Chondrocyte (in vitro differentiated cells): ENCODE measurements at regions not wholly inside any gene's neighbourhood (a gene's known extent, or its start where the extent isn't known, plus 50 kb on each side); places are given as distances from the start of the nearest gene placed in this dataset.
A peak's percentile ranks its signal among the peaks of the same experiment; 100 is the strongest.

Source experiments
- DNase-seq: peaks from one replicate; pipeline ENCODE4 v3.0.0; 2021; ENCODE audit warnings: mixed read lengths, low spot score
- H3K27ac Mint-ChIP-seq: one replicate; pipeline ENCODE4 v1.8.0; 2021; ENCODE audit warnings: mild to moderate bottlenecking, moderate library complexity, mixed read lengths; ENCODE audit not compliant: unreplicated experiment
- H3K27me3 Mint-ChIP-seq: 2 replicates; pipeline ENCODE4 v1.8.0; 2021; ENCODE audit warnings: low read depth, mixed read lengths
- H3K36me3 Mint-ChIP-seq: 2 replicates; pipeline ENCODE4 v1.8.0; 2021; ENCODE audit warnings: low read depth, mixed read lengths
- H3K4me1 Mint-ChIP-seq: 2 replicates; pipeline ENCODE4 v1.8.0; 2021; ENCODE audit warnings: low read depth, mild to moderate bottlenecking, mixed read lengths
- H3K4me3 Mint-ChIP-seq: one replicate; pipeline ENCODE4 v1.8.0; 2021; ENCODE audit warnings: mild to moderate bottlenecking, moderate library complexity, mixed read lengths; ENCODE audit not compliant: unreplicated experiment
- H3K9me3 Mint-ChIP-seq: 2 replicates; pipeline ENCODE4 v1.8.0; 2021; ENCODE audit warnings: low read depth, mixed read lengths
- CTCF ChIP-seq: fragments of 200-600 bp; sonication (generic); IDR thresholded peaks from 2 replicates; pipeline ENCODE4 v1.5.0; 2021; ENCODE audit warnings: antibody characterized with exemption, mild to moderate bottlenecking, moderate library complexity

DNA sequence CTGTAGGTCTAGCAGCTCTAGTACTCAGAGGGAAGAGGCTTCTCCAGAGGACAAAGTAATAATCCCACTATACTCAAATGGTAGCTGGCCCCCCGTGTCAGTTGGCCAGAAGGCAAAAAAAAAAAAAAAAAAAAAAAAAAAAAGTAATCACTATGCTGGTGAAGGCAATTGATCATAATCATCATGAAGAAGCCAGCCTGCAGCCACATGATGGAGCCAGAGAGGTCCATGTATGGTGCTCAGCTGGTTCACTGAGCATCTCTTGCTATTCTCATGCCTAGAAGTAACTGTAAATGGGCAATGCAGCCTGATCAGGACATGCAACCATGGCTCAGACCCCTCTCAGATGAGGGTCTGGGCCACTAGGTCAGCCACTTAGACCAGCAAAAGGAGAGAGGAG lies 378.8 kb downstream of the MED13L start:
- Mint-ChIP-seq H3K27ac (no peak overlapping the region), H3K4me3 (no peak overlapping the region), H3K36me3 (peaks cover 2% of the 10 kb centered on the region), H3K9me3 (peaks cover 11% of the 10 kb centered on the region), H3K4me1 (no peaks in the 10 kb centered on the region), H3K27me3 (peaks cover 43% of the 10 kb centered on the region)
- DNase-seq, result no peak
- TF ChIP-seq CTCF, result no peak

DNA sequence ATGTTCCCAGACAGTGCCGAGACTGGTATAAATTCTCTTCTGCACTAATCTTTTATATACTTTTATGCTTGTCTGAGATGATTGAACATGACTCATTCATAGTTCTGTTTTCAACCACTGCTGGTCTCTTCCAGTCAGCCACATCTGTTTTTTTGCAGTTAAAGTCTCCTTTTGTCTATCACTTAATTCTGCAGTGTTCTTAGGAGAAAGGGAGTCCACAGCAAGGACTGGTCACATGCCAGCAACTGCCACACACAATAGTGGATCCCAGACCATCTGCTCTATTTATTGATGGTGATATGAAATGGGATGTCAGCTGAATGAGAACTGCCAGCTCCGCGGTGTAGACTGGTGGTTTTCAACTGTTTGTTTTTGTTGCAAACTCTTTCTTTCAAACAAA lies 379.8 kb downstream of the MED13L start:
- H3K36me3 Mint-ChIP-seq, result peaks cover 2% of the 10 kb centered on the region
- H3K27ac Mint-ChIP-seq, result no peak overlapping the region
- peaks cover 40% of the 10 kb centered on the region for H3K27me3 Mint-ChIP-seq
- no peak for DNase-seq
- no peaks in the 10 kb centered on the region for H3K4me1 Mint-ChIP-seq
- no peak overlapping the region for H3K4me3 Mint-ChIP-seq
- TF ChIP-seq CTCF, result no peak
- peaks cover 3% of the 10 kb centered on the region for H3K9me3 Mint-ChIP-seq

GRCh38 chr12:115895247-115895646 lies 382.2 kb downstream of the MED13L start:
- no peak for DNase-seq

DNA sequence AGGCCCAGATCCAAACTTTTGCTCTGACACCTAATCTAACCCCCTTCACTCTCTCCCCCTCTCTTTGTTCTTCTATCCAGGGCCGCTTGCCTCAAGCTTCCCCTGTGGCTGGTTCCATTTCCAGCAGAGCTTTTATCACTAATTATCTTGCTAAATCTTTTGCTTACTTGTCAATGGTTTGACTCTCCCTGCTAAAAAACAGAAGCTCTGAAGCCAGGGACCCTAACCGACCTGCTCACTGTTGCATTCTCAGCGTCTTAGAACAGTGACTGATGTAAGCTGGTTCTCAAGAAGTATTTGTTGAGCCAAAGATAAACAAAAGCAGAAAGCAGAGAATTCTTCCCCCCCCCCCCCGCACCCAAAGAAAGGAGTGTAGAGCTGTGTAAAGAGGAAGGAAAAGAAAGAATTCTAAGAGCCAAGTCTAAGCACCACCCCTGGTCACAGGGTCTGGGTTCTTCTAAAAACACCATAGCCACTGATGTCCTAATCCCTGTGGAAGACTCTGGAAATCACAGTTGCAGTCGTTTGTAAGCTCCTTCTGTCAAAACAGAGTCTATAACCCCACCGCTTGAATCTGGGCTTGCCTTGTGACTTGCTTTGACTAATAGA lies 385.8 kb downstream of the MED13L start:
- Mint-ChIP-seq H3K27ac (no peak overlapping the region), H3K27me3 (peaks cover 14% of the 10 kb centered on the region)
- TF ChIP-seq CTCF, result no peak

More at GRCh38 chr12:115895247-115895646, 382.2 kb downstream of the MED13L start:
- Mint-ChIP-seq H3K4me1 (no peaks in the 10 kb centered on the region), H3K4me3 (no peak overlapping the region), H3K36me3 (no peaks in the 10 kb centered on the region), H3K9me3 (no peaks in the 10 kb centered on the region), H3K27me3 (peaks cover 20% of the 10 kb centered on the region), H3K27ac (no peak overlapping the region)
- peak; percentile 50 for TF ChIP-seq CTCF

GRCh38 chr12:115886666-115887065 lies 390.8 kb downstream of the MED13L start:
- DNase-seq, result no peak
- no peak overlapping the region for H3K27ac Mint-ChIP-seq
- H3K27me3 Mint-ChIP-seq, result peaks cover 23% of the 10 kb centered on the region
- TF ChIP-seq CTCF, result no peak
- H3K4me3 Mint-ChIP-seq, result no peak overlapping the region
- H3K9me3 Mint-ChIP-seq, result no peaks in the 10 kb centered on the region
- H3K36me3 Mint-ChIP-seq, result no peaks in the 10 kb centered on the region
- no peaks in the 10 kb centered on the region for H3K4me1 Mint-ChIP-seq

More for the DNA sequence above, 385.8 kb downstream of the MED13L start:
- Mint-ChIP-seq H3K4me1 (no peaks in the 10 kb centered on the region), H3K4me3 (no peak overlapping the region), H3K36me3 (no peaks in the 10 kb centered on the region), H3K9me3 (no peaks in the 10 kb centered on the region)
- DNase-seq, result no peak
